Stomach (tissue), 8 donors: ENCODE measurements at regions not wholly inside any gene's neighbourhood (a gene's known extent, or its start where the extent isn't known, plus 50 kb on each side); places are given as distances from the start of the nearest gene placed in this dataset.
"Not testable (repeated sequence)": the region's sequence is repeated elsewhere in the genome, so short reads cannot be mapped to it uniquely, and the experiment has no call there.

Source experiments
- DNase-seq, 2 donors: peaks; one replicate each; pipeline versions ENCODE4 v3.0.0 to v3.0.0-alpha.2; 2013 to 2019
- H3K27ac ChIP-seq, 5 donors: fragments of 200-600 bp in 4 of 5; sonication (generic) in 4 of 5; one replicate each; pipeline ENCODE4 v1.5.1; 2013 to 2019; ENCODE audit warnings: mild to moderate bottlenecking in 1 of 5, moderate library complexity in 1 of 5
- H3K27me3 ChIP-seq, 3 donors: fragments of 200-600 bp; sonication (generic); one replicate each; pipeline ENCODE4 v1.5.1; 2017 to 2019; ENCODE audit warnings: mixed run types in 1 of 3
- H3K36me3 ChIP-seq, 4 donors: fragments of 200-600 bp; sonication (generic); 1 replicate in 3 of 4; 2 replicates in 1 of 4; pipeline ENCODE4 v1.5.1; 2016 to 2019
- H3K4me1 ChIP-seq, 4 donors: fragments of 200-600 bp; sonication (generic); one replicate each; pipeline ENCODE4 v1.5.1; 2016 to 2019
- H3K4me3 ChIP-seq, 4 donors: fragments of 200-600 bp; sonication (generic) in 3 of 4; one replicate each; pipeline ENCODE4 v1.5.1; 2016 to 2019; ENCODE audit warnings: mild to moderate bottlenecking in 1 of 4
- H3K9me3 ChIP-seq, 4 donors: fragments of 200-600 bp; sonication (generic); one replicate each; pipeline ENCODE4 v1.5.1; 2016 to 2019
- EP300 ChIP-seq: sonication (generic); formaldehyde crosslinking; IDR thresholded peaks from one replicate; pipeline ENCODE4 v1.6.1; 2017; ENCODE audit warnings: antibody characterized with exemption
- POLR2A ChIP-seq, 4 donors: fragments of 450-650 bp; IDR thresholded peaks; one replicate each; pipeline ENCODE4 v1.6.1; 2016; ENCODE audit warnings: antibody characterized with exemption in 4 of 4, control low read depth in 2 of 4, mild to moderate bottlenecking in 1 of 4, moderate library complexity in 1 of 4
- POLR2AphosphoS5 ChIP-seq, 3 donors: sonication (generic); formaldehyde crosslinking; IDR thresholded peaks; one replicate each; pipeline ENCODE4 v1.6.1; 2016; ENCODE audit warnings: antibody characterized with exemption in 3 of 3
- WGBS, 5 donors: extraction: QIAGEN DNeasy Blood & Tissue Kit in 3 of 5; methylation state at CpG; one replicate each; pipeline versions ENCODE4 v1.1.5 to v1.1.7; 2013 to 2018; 5-methylcytosine and 5-hydroxymethylcytosine counted together
- intact Hi-C: fragments of 100-400 bp; cut with DNase I; formaldehyde crosslinking; loops from one replicate; pipeline ENCODE4 v1.15.1; 2023; ENCODE audit warnings: low total_unique reads
- TF ChIP-seq, protein P1 (sequence below), 7 experiments: fragments of 450-650 bp in 4 of 7; fragments of 200-600 bp in 3 of 7; sonication (generic) in 3 of 7; IDR thresholded peaks; one replicate each; pipeline ENCODE4 v1.5.1; 2016 to 2019; ENCODE audit warnings: antibody characterized with exemption in 7 of 7, control low read depth in 2 of 7, mild to moderate bottlenecking in 1 of 7
- donor health status: healthy with polysubstance abuse.
- donor health status: Bipolar disorder and iron deficiency.
- donor health status: healthy.

DNA sequence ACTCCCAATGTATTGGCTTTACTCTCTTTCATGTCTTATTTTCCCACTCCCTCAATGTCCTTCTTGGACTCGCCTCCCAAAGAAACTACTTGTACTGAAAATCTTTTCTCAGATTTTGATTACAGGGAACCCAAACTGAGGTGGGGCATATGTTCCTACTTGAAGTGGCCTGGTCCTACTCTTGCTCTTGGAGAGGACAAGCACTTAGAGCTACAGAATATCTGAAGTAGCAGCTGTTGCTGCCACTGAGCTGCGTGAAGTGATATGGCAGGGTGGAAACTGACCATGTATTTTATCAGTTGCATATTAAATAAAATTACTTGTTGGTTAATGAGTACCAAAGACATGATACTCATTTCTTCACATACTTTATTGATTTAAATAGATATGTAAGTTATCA, 129.5 kb downstream of the TSEN15 start:
- Histone ChIP-seq H3K4me1 (no peaks in the 10 kb centered on the region), H3K4me3 (no peak overlapping the region), H3K36me3 (no peaks in the 10 kb centered on the region), H3K27ac (no peak overlapping the region), H3K9me3 (no peaks in the 10 kb centered on the region), H3K27me3 (no peaks in the 10 kb centered on the region)
- WGBS, 5 donors = 77 to 88% (median 85%) methylated on average over 2 of the region's 2 CpGs
- no peak for DNase-seq
- intact Hi-C loops = no loop called here
- TF ChIP-seq POLR2A (IDR thresholded peaks at IDR 0.05) (no peak), EP300 (no peak), POLR2AphosphoS5 (IDR thresholded peaks at IDR 0.05) (no peak)
- TF ChIP-seq, protein P1, sequence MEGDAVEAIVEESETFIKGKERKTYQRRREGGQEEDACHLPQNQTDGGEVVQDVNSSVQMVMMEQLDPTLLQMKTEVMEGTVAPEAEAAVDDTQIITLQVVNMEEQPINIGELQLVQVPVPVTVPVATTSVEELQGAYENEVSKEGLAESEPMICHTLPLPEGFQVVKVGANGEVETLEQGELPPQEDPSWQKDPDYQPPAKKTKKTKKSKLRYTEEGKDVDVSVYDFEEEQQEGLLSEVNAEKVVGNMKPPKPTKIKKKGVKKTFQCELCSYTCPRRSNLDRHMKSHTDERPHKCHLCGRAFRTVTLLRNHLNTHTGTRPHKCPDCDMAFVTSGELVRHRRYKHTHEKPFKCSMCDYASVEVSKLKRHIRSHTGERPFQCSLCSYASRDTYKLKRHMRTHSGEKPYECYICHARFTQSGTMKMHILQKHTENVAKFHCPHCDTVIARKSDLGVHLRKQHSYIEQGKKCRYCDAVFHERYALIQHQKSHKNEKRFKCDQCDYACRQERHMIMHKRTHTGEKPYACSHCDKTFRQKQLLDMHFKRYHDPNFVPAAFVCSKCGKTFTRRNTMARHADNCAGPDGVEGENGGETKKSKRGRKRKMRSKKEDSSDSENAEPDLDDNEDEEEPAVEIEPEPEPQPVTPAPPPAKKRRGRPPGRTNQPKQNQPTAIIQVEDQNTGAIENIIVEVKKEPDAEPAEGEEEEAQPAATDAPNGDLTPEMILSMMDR (IDR thresholded peaks at IDR 0.05) = no peak

DNA sequence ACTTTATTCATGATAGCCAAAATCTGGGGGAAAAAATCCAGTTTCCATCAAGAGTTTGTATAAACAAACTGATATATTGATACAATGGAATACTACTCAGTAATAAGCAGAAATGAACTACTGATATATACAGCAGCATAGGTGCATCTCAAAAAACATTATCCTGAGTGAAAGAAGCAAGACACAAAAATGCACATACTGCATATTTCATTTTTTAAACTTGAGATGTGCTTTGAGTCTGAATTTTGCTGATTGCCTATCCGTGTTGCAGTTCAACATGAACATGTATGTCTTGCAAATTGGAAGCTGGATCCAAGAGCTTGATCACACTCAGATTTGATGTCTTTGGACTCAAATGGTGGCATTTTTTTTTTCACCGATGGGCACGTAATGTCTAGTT, 132.4 kb downstream of the TSEN15 start:
- intact Hi-C loops = no loop called here
- WGBS, 5 donors = 92 to 96% (median 93%) methylated on average over 3 of the region's 3 CpGs

DNA sequence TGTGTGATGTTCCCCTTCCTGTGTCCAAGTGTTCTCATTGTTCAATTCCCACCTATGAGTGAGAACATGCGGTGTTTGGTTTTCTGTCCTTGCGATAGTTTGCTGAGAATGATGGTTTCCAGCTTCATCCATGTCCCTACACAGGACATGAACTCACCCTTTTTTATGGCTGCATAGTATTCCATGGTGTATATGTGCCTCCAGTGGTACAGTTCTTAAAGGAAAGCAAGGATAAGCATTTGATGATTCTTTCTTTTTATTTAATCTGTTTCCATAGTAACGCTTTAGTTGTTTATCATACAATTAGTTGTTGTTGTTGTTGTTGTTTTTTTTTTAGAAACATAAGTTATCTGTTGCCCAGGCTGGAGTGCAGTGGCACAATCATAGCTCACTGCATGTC, 133.1 kb downstream of the TSEN15 start:
- intact Hi-C loops, H3K4me1 ChIP-seq, H3K36me3 ChIP-seq, H3K9me3 ChIP-seq, H3K4me3 ChIP-seq, H3K27ac ChIP-seq, H3K27me3 ChIP-seq, DNase-seq: not testable (repeated sequence)
- 95 to 100% (median 97%) methylated on average over 2 to 3 of the region's 3 CpGs for WGBS, 5 donors

More for the DNA sequence above, 132.4 kb downstream of the TSEN15 start:
- Histone ChIP-seq H3K27me3 (no peaks in the 10 kb centered on the region), H3K9me3 (no peaks in the 10 kb centered on the region), H3K36me3 (no peaks in the 10 kb centered on the region), H3K4me1 (no peaks in the 10 kb centered on the region), H3K4me3 (no peak overlapping the region), H3K27ac (no peak overlapping the region)
- no peak for DNase-seq
- TF ChIP-seq, protein P1 (IDR thresholded peaks at IDR 0.05) = no peak
- TF ChIP-seq POLR2AphosphoS5 (IDR thresholded peaks at IDR 0.05) = no peak
- TF ChIP-seq POLR2A (IDR thresholded peaks at IDR 0.05) = no peak
- no peak for TF ChIP-seq EP300

DNA sequence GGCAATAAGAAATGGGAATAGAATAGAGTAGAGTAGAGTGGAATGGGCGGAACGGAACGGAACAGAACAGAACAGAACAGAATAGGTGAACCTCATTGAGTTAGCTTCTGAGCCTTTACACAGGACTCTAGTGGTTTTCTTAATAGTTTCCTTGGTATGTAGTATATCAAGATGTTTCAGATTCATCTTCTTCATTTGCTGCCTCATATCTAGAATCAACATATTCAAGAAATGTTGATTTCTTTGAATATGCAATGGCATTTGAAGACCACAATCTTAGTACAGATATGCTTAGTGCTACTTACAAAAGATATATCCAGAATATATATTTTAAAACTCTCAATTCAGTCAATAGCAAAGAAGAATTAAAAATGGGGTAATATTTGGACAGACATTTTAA, 133.8 kb downstream of the TSEN15 start:
- Histone ChIP-seq H3K27me3 (no peaks in the 10 kb centered on the region), H3K4me1 (no peaks in the 10 kb centered on the region), H3K36me3 (no peaks in the 10 kb centered on the region), H3K9me3 (no peaks in the 10 kb centered on the region), H3K4me3 (no peak overlapping the region), H3K27ac (no peak overlapping the region)
- 87 to 96% (median 94%) methylated on average over 3 of the region's 3 CpGs for WGBS, 5 donors
- intact Hi-C loops = no loop called here
- TF ChIP-seq EP300 (no peak), POLR2AphosphoS5 (IDR thresholded peaks at IDR 0.05) (no peak), POLR2A (IDR thresholded peaks at IDR 0.05) (no peak)
- TF ChIP-seq, protein P1 (IDR thresholded peaks at IDR 0.05) = no peak
- DNase-seq = no peak

DNA sequence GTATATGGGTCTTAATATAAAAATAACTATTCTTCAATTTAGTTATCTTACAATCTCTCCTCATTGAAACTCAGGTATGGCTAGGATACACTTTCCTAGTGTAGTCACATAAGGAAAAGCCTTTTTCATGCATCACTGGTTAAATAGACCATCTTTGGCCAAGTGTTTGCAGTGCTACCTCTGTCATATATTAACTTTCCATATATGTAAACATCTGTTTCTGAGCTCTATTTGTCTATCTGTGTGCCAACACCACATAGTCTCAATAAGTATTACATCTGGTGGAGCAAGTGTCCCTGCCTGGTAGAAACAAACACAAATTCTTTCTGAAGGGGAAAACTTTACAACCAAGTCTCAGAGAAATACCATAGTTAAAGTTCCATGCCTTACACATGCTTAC, 134.6 kb downstream of the TSEN15 start:
- DNase-seq = no peak
- intact Hi-C loops = no loop called here
- TF ChIP-seq POLR2AphosphoS5 (IDR thresholded peaks at IDR 0.05) (no peak), POLR2A (IDR thresholded peaks at IDR 0.05) (no peak), EP300 (no peak)
- TF ChIP-seq, protein P1 (IDR thresholded peaks at IDR 0.05) = no peak
- Histone ChIP-seq H3K4me1 (peaks cover 0 to 7% (median 6%) of the 10 kb centered on the region in 4 donors), H3K36me3 (no peaks in the 10 kb centered on the region), H3K9me3 (no peaks in the 10 kb centered on the region), H3K27ac (no peak overlapping the region), H3K4me3 (no peak overlapping the region), H3K27me3 (peaks cover 0 to 3% (median 0%) of the 10 kb centered on the region in 3 donors)
